ENCODE measurements at regions not wholly inside any gene's neighbourhood (a gene's known extent, or its start where the extent isn't known, plus 50 kb on each side); places are given as distances from the start of the nearest gene placed in this dataset.

- TF ChIP-seq CTCF (IDR thresholded peaks at IDR 0.05), result no peak
- TF ChIP-seq POLR2A (IDR thresholded peaks at IDR 0.05), result no peak
Observed at GRCh38 chr4:189221691-189222090, 719.0 kb upstream of the FRG1 start.

Data from lower leg skin (tissue), 3 donors.